ENCODE measurements at regions not wholly inside any gene's neighbourhood (a gene's known extent, or its start where the extent isn't known, plus 50 kb on each side); places are given as distances from the start of the nearest gene placed in this dataset.

GRCh38 chr14:28652782-28653181, 113.8 kb upstream of the FOXG1 start:
- H3K79me1 ChIP-seq (ENCODE audit: low read depth in 1 of 2, low read length in 2 of 2) = no peaks in the 10 kb centered on the region
- H3K36me3 ChIP-seq (ENCODE audit: control insufficient read depth, insufficient read depth, low read length) = no peaks in the 10 kb centered on the region
- no peak overlapping the region for H3K56ac ChIP-seq (ENCODE audit: extremely low read depth, insufficient read depth, low read length)
- H3K27ac ChIP-seq (ENCODE audit: insufficient read depth, low read length) = no peak overlapping the region
- ChIA-PET POLR2A (ENCODE audit: unreplicated experiment) (no interaction called here), CTCF (no interaction called here)
- H4K5ac ChIP-seq (ENCODE audit: low read depth, low read length) = no peak overlapping the region
- no peak overlapping the region for H2BK120ac ChIP-seq (ENCODE audit: low read depth, low read length)
- no peak overlapping the region for H2AK9ac ChIP-seq (replicated peaks; ENCODE audit: low read depth, low read length, poor library complexity)
- no peaks in the 10 kb centered on the region for H3K4me1 ChIP-seq (ENCODE audit: control insufficient read depth, insufficient read depth, low read length)
- no peaks in the 10 kb centered on the region for H3K9me1 ChIP-seq (ENCODE audit: insufficient read depth, low read length)
- intact Hi-C loops (cut with micrococcal nuclease) (no loop called here), in situ Hi-C loops (cut with MboI; ENCODE audit: low sequenced_read_pairs) (no loop called here), dilution Hi-C loops (cut with HindIII; ENCODE audit: low sequenced_read_pairs, unreplicated experiment) (no loop called here)
- no peak overlapping the region for H3K14ac ChIP-seq (replicated peaks; ENCODE audit: low read depth, low read length)
- H4K91ac ChIP-seq (ENCODE audit: insufficient read depth, low read depth, low read length) = no peak overlapping the region
- H3K4ac ChIP-seq (ENCODE audit: low read depth, low read length) = no peak overlapping the region
- no peak overlapping the region for H2AFZ ChIP-seq (replicated peaks; ENCODE audit: low read length, poor library complexity)
- WGBS, 2 experiments (ENCODE audit: extremely low coverage in 2 of 2, insufficient read length in 1 of 2) = no CpG with 5 or more reads among the region's 2 CpGs
- no peaks in the 10 kb centered on the region for H3K9me3 ChIP-seq (ENCODE audit: control insufficient read depth, insufficient read depth, low read length)
- H3K18ac ChIP-seq (ENCODE audit: low read depth, low read length) = no peak overlapping the region
- H3K23ac ChIP-seq (ENCODE audit: low read depth, low read length) = no peak overlapping the region
- no peak overlapping the region for H3K4me3 ChIP-seq (ENCODE audit: insufficient read depth, low read depth, low read length)
- no peak for TF ChIP-seq MAZ (IDR thresholded peaks at IDR 0.05; ENCODE audit: borderline replicate concordance, low read depth, low read length)
- TF ChIP-seq BHLHE40 (IDR thresholded peaks at IDR 0.05; ENCODE audit: low read depth, low read length) = no peak
- TF ChIP-seq MXI1 (IDR thresholded peaks at IDR 0.05; ENCODE audit: borderline replicate concordance, low read depth, low read length) = no peak
- no peak for TF ChIP-seq CEBPB (IDR thresholded peaks at IDR 0.05; ENCODE audit: low read depth, low read length)
- no peak for TF ChIP-seq MAFK (IDR thresholded peaks at IDR 0.05; ENCODE audit: low read depth, low read length)
- TF ChIP-seq NFE2L2 (IDR thresholded peaks at IDR 0.05; ENCODE audit: low read depth, low read length) = no peak
- no peak for TF ChIP-seq POLR2A (IDR thresholded peaks at IDR 0.05; ENCODE audit: low read depth, low read length)
- TF ChIP-seq ELK1 (IDR thresholded peaks at IDR 0.05; ENCODE audit: borderline replicate concordance, low read depth, low read length) = no peak
- TF ChIP-seq, protein P1, sequence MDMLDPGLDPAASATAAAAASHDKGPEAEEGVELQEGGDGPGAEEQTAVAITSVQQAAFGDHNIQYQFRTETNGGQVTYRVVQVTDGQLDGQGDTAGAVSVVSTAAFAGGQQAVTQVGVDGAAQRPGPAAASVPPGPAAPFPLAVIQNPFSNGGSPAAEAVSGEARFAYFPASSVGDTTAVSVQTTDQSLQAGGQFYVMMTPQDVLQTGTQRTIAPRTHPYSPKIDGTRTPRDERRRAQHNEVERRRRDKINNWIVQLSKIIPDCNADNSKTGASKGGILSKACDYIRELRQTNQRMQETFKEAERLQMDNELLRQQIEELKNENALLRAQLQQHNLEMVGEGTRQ (IDR thresholded peaks at IDR 0.05; ENCODE audit: low read depth, low read length) = no peak
- no peak for TF ChIP-seq SMC3 (IDR thresholded peaks at IDR 0.05; ENCODE audit: low read depth, low read length)
- no peak for TF ChIP-seq FOS (IDR thresholded peaks at IDR 0.05; ENCODE audit: low read depth, low read length)
- no peak for TF ChIP-seq RAD21 (IDR thresholded peaks at IDR 0.05; ENCODE audit: low read length)
- no peak for TF ChIP-seq CTCF (conservative IDR thresholded peaks at IDR 0.05; ENCODE audit: low read depth, low read length)
- TF ChIP-seq CHD1 (IDR thresholded peaks at IDR 0.05; ENCODE audit: low read depth, low read length) = no peak
- TF ChIP-seq RFX5 (IDR thresholded peaks at IDR 0.05; ENCODE audit: low read depth, low read length) = no peak
- TF ChIP-seq RCOR1 (IDR thresholded peaks at IDR 0.05; ENCODE audit: insufficient replicate concordance, low read length) = no peak
- H2BK15ac ChIP-seq (ENCODE audit: low read depth, low read length) = no peak overlapping the region
- no peaks in the 10 kb centered on the region for H3K27me3 ChIP-seq (ENCODE audit: control insufficient read depth, insufficient read depth, low read length)
- no peaks in the 10 kb centered on the region for H4K20me1 ChIP-seq (ENCODE audit: insufficient read depth, low read length)
- H2BK20ac ChIP-seq (ENCODE audit: low read depth, low read length) = no peak overlapping the region
- H2AK5ac ChIP-seq (ENCODE audit: low read depth, low read length) = no peak overlapping the region
- 0 out of 4 replicates have a peak overlapping the region, but pooled peaks of 1 of the 2 experiments have one; percentile 49 for H4K8ac ChIP-seq (ENCODE audit: low read depth in 2 of 2, low read length in 2 of 2)
- no peak overlapping the region for H2BK5ac ChIP-seq (ENCODE audit: low read depth, low read length, poor library complexity, severe bottlenecking)
- peak; percentile 29 for ATAC-seq (ENCODE audit: low read depth)
- H3K9ac ChIP-seq (ENCODE audit: low read depth, low read length) = no peak overlapping the region
- peak; percentile 20 for DNase-seq
- H3K4me2 ChIP-seq (ENCODE audit: low read depth, low read length) = no peak overlapping the region
- no TSS peak for BruUV-seq (replicated peaks)

All from IMR-90 (cell line).